Limb (tissue), 2 donors: ENCODE measurements at regions not wholly inside any gene's neighbourhood (a gene's known extent, or its start where the extent isn't known, plus 50 kb on each side); places are given as distances from the start of the nearest gene placed in this dataset.
"Not testable (repeated sequence)": the region's sequence is repeated elsewhere in the genome, so short reads cannot be mapped to it uniquely, and the experiment has no call there.

Experiments used
- DNase-seq, 2 donors: peaks; one replicate each; pipeline ENCODE4 v3.0.0-alpha.2; 2016; ENCODE audit errors: extremely low spot score in 2 of 2

- no peak for DNase-seq
These were observed 256.2 kb downstream of the TAFA4 start for GRCh38 chr3:68676136-68676535.

- DNase-seq = peak in 1 of 2 donors; percentile 24
These were observed 265.0 kb downstream of the TAFA4 start for GRCh38 chr3:68667346-68667745.

GRCh38 chr3:68666429-68667136 is 265.8 kb downstream of the TAFA4 start:
- peak in 1 of 2 donors; percentile 27 for DNase-seq

- DNase-seq = no peak
These were observed 268.1 kb downstream of the TAFA4 start for GRCh38 chr3:68664276-68664675.

- no peak for DNase-seq
These were observed 270.2 kb downstream of the TAFA4 start for GRCh38 chr3:68662176-68662575.

DNA sequence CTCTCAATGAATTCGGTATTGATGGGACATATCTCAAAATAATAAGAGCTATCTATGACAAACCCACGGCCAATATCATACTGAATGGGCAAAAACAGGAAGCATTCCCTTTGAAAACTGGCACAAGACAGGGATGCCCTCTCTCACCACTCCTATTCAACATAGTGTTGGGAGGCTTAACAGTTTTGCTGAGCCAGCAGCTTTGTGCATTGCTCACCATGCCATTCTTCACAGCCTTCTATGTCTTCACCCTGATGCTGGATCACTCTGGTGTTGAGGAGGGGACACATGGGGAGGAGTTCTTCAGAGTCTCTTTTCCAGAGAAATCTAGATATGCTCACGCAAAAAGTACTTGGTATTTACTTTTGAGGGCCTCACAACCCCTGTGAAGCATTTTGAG is 281.7 kb downstream of the TAFA4 start:
- not testable (repeated sequence) for DNase-seq

- no peak for DNase-seq
These were observed 283.9 kb downstream of the TAFA4 start for GRCh38 chr3:68648494-68648893.

DNA sequence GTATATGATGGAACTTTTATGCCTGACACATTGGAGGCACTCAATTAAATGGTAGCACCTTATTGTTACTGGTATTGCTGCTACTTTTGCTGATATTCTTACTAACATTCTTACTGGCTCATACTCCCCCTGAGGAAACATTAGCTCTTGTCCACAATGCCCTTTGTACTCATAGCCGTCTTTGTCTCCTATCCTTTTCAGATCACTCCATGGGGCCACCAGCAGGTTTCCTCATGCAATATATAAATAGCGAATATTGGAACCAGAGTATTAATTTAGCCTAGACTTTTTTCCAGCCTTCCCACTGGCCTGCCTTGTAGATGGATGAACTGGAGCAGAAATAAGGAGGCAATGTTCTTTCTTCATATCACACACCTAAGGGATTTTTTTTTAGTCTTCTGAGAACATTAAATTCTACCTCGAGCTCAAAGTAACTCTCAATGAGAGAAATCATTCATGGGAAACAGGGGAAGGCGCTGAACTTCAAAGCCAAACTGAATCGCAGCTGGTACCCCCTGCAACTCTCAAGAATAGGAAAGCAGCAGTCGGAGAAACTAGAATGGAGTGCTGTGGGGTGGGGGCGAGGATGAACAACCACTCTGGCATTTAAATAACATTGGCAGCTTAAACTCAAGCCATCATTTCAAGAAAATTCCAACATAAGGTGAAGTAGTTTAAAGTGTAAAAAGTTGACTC is 300.3 kb downstream of the TAFA4 start:
- DNase-seq = no peak

- DNase-seq = no peak
These were observed 312.1 kb downstream of the TAFA4 start for GRCh38 chr3:68620211-68620610.

DNA sequence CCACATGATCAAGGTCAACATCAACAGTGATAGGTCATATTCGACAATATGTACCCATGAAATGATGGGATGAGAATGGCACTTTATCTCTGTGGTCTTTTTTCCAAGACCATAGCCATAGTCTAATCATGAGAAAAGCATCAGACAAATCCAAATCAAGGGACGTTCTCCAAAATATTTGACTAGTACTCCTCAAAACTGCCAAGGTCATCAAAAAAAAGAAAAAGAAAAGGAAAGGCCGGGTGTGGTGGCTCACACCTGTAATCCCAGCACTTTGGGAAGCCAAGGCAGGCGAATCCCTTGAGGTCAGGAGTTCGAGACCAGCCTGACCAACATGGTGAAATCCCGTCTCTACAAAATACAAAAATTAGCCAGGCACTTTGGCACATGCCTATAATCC is 318.3 kb downstream of the TAFA4 start:
- DNase-seq = no peak

DNA sequence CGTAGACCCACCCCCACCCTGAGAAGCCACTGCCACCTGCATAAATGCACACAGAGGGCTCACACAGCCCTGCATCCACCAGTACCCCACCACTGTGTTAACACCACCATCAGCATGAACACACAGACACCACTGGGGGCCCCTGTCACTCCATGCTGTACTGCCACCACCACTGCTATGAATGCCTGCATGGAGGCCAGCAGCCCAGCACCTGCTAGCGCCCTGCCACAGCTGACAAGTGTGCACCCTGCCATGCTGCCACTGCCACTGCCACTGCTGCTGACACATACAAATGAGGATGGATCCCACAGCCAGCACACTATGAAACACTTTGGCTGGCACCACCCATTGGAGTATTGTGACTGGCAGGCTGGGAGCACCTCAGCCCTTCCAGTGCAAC is 361.0 kb downstream of the TAFA4 start:
- DNase-seq = no peak

DNA sequence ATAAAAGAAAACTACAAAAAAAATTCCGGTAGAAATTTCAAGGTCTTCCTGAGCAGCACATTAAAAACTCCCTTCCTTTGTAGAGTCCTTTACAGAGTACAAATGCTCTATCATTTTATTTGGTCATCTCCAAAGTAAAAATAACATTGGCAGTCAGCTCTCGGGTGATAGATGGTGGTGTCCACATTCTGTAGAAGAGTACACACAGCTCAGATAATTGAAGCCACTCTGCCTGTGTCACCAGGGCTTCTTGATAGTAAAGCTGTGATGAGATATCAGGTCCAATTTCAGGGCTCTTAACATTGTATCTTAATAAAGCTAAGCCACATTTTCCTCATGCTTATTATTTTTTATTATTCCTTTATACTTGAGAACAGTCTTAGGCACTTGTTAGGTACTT is 371.6 kb downstream of the TAFA4 start:
- no peak for DNase-seq

- DNase-seq = no peak
These were observed 396.6 kb downstream of the TAFA4 start for GRCh38 chr3:68535782-68536181.

DNA sequence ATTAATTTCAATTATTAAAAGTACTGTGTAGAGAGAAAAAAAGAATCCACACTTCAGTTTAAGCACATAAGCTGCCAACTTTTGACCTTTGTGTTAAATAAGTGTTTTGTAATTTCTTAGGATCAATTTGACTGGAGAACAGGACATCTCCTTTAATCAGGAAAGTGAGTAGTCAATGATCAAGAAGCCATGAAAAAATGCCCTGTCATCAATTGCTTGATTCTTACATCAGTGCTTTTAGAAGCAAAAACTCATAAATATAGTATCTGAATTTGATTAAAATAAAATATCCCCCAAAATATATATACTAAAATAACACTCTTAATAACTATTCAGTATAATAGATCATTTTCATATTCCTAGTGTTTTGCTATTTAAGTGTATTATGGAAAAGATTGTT is 409.0 kb downstream of the TAFA4 start:
- no peak for DNase-seq

- DNase-seq = no peak
These were observed 417.1 kb downstream of the TAFA4 start for GRCh38 chr3:68515237-68515636.

DNA sequence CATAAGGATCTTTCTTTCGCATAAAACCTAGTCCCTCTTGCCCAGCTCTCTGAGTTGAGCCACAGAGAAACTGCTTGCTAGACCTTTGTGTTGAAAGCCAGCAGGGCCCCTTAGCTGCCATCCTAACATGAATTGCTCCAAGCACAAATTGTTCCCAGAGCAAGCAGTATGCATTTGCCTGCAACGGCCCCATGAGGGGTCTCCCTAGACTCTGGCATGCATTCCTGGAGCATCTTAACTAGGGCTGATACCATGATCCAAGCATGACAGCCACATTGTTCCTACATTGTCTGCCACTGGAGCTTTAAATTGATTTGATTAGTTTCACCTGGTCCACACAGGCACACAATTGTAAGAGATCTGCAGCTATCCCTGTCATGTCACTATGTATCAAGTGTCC is 428.1 kb downstream of the TAFA4 start:
- DNase-seq = no peak

GRCh38 chr3:68485845-68486244 is 446.5 kb downstream of the TAFA4 start:
- DNase-seq = not testable (repeated sequence)

DNA sequence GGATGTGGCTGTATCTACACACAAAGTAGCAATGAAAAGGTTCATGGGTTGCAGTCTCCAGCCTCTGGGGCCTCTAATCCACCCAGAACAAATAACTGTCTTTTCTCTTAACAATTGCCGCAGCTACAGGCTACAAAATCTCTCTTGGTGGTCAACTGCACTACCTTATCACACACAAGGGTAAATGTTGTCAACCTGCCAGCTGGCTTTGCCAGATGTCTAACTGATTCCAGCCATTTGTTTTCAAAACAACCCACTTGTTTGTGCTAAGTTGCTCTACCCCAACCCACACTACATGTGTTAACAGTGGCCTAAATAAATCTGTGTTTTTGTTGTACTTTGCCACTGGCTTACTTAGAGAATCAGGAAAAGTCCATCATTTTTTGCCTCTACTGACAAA is 447.3 kb downstream of the TAFA4 start:
- DNase-seq = peak in 1 of 2 donors; percentile 27

GRCh38 chr3:68483601-68484000 is 448.7 kb downstream of the TAFA4 start:
- DNase-seq = no peak

GRCh38 chr3:68483041-68483440 is 449.3 kb downstream of the TAFA4 start:
- DNase-seq = no peak

DNA sequence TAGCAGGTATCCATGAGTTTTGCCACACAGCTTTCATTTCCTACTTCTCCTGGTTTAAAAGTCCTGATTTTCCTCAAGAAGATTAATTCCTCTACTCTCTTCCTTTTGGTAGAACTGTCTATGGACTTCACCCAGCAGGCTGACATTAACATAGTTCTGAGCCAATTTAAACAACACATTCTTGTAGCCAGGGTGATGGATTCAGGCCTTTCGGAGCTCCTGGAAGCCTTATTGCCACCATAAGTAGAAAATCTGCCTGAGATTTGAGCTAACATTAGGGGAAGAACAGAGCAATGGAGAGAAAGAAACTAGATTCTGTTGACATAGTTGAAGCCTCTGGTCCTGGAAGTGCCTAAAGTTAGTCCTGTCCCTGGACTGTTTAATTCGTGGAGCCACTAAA is 449.8 kb downstream of the TAFA4 start:
- DNase-seq = no peak

DNA sequence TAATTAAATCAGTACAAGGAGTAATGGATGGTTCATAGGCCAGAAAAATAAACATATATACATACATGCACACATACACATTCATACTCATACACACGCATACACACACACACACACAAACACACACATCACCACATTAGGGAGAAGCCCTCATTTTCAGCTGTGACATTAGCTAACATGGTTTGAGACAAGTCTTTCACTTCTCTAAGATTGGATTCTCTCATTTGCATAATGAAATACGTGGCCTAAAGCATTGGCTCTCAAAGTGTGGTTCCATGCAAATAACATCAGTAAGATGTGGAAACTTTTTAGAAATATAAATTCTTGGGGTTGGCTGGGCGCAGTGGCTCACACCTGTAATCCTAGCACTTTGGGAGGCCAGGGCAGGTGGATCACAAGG is 452.6 kb downstream of the TAFA4 start:
- no peak for DNase-seq

GRCh38 chr3:68468695-68469375 is 463.5 kb downstream of the TAFA4 start:
- DNase-seq = no peak
